ENCODE measurements at regions not wholly inside any gene's neighbourhood (a gene's known extent, or its start where the extent isn't known, plus 50 kb on each side); places are given as distances from the start of the nearest gene placed in this dataset.

GRCh38 chr13:76795701-76796695, 90.2 kb downstream of the KCTD12 start:
- ATAC-seq: no peak

- no peak for ATAC-seq
Measured at GRCh38 chr13:76792731-76793347, 93.4 kb downstream of the KCTD12 start.

- no peak for ATAC-seq
Measured at GRCh38 chr13:76790980-76791819, 95.0 kb downstream of the KCTD12 start.

GRCh38 chr13:76790526-76790925, 95.7 kb downstream of the KCTD12 start:
- ATAC-seq: no peak

GRCh38 chr13:76783798-76784197, 102.4 kb downstream of the KCTD12 start:
- no peak for ATAC-seq

- no peak for ATAC-seq
Measured at GRCh38 chr13:76778853-76779252, 107.4 kb downstream of the KCTD12 start.

- no peak for ATAC-seq
Measured at GRCh38 chr13:76777096-76777495, 109.1 kb downstream of the KCTD12 start.

- no peak for ATAC-seq
Measured at GRCh38 chr13:76775088-76775740, 111.0 kb downstream of the KCTD12 start.

GRCh38 chr13:76773448-76774094, 112.6 kb downstream of the KCTD12 start:
- no peak for ATAC-seq

- no peak for ATAC-seq
Measured at GRCh38 chr13:76772241-76772640, 114.0 kb downstream of the KCTD12 start.

- ATAC-seq: no peak
Measured at GRCh38 chr13:76769271-76769791, 116.9 kb downstream of the KCTD12 start.

- no peak for ATAC-seq
Measured at GRCh38 chr13:76768384-76768783, 117.8 kb downstream of the KCTD12 start.

- no peak for ATAC-seq
Measured at GRCh38 chr13:76764916-76765315, 121.3 kb downstream of the KCTD12 start.

GRCh38 chr13:76764429-76764828, 121.8 kb downstream of the KCTD12 start:
- ATAC-seq: no peak

GRCh38 chr13:76762721-76763120, 123.5 kb downstream of the KCTD12 start:
- ATAC-seq: no peak

- no peak for ATAC-seq
Measured at GRCh38 chr13:76759877-76760276, 126.3 kb downstream of the KCTD12 start.

GRCh38 chr13:76758738-76759137, 127.5 kb downstream of the KCTD12 start:
- ATAC-seq: no peak

- no peak for ATAC-seq
Measured at GRCh38 chr13:76758257-76758656, 127.9 kb downstream of the KCTD12 start.

GRCh38 chr13:76756451-76756850, 129.8 kb downstream of the KCTD12 start:
- no peak for ATAC-seq

GRCh38 chr13:76754414-76754813, 131.8 kb downstream of the KCTD12 start:
- no peak for ATAC-seq

GRCh38 chr13:76751278-76751677, 134.9 kb downstream of the KCTD12 start:
- no peak for ATAC-seq

GRCh38 chr13:76750126-76750525, 136.1 kb downstream of the KCTD12 start:
- ATAC-seq: no peak
